Uterus (tissue), 2 donors: ENCODE measurements at regions not wholly inside any gene's neighbourhood (a gene's known extent, or its start where the extent isn't known, plus 50 kb on each side); places are given as distances from the start of the nearest gene placed in this dataset.
"Not testable (repeated sequence)": the region's sequence is repeated elsewhere in the genome, so short reads cannot be mapped to it uniquely, and the experiment has no call there.

Experiments used
- CTCF ChIP-seq, 4 experiments: fragments of 200-600 bp in 2 of 4; fragments of 450-650 bp in 2 of 4; sonication (generic) in 2 of 4; IDR thresholded peaks; one replicate each; pipeline ENCODE4 v1.5.1; 2016 to 2019; ENCODE audit warnings: antibody characterized with exemption in 4 of 4, mild to moderate bottlenecking in 2 of 4, moderate library complexity in 1 of 4
- POLR2A ChIP-seq, 2 donors: fragments of 450-650 bp; IDR thresholded peaks; one replicate each; pipeline ENCODE4 v1.6.1; 2016; ENCODE audit warnings: antibody characterized with exemption in 2 of 2, mild to moderate bottlenecking in 1 of 2, moderate library complexity in 1 of 2

DNA sequence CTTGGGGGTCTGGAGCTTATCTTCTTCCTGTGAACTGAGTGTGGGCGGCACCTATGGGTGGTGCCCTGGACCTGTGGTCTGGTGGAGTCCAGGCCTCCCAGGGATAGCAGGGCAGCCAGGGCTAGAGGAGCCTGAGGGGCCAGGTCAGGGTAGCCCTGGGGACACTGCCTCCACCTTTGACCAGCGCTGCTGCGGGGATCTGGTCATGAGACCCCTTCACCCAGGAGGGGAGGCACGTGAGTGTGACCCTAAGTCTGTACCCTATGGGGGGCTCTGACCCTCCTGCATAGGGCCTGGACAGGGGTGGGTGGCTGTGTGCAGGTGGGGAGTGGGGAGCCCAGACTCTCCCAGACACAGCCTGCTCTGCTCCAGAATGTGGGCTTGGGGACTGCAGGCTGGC, 150.5 kb upstream of the POTEB2 start:
- TF ChIP-seq POLR2A, CTCF (IDR thresholded peaks at IDR 0.05): not testable (repeated sequence)
